ENCODE measurements at regions not wholly inside any gene's neighbourhood (a gene's known extent, or its start where the extent isn't known, plus 50 kb on each side); places are given as distances from the start of the nearest gene placed in this dataset.

DNA sequence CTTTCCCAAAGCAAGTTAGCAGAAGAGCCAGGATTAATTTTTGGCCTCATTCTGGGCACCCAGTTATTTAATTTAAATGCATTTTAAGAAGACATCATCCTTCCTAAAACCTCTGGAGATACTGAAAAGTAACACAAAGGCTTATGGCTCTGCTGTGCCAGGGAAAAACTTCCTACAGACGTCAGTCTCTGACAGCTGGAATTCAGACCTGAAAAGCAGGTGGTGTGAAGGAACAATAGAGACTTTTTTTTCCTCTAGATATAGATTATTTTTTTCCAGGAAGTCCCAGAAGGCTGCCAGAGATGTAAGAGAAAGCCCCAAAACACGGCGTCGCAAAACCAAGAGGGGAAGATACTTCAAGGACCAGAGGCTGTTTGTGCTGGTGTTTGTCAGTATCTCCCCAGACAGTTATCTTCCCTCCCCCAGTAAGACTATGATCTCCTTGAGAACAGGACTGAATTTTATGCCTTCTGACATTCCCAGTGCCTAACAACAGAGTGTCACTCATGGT, 88.7 kb upstream of the RASEF start:
- TF ChIP-seq CTCF (conservative IDR thresholded peaks at IDR 0.05 in 1 of 2, IDR thresholded peaks at IDR 0.05 in 1 of 2; ENCODE audit: low read depth in 1 of 2, low read length in 2 of 2) (no peak), EZH2 (IDR thresholded peaks at IDR 0.05; ENCODE audit: low read length, missing control alignments) (no peak)

All from fibroblast of lung (primary cell).